Adrenal gland (tissue), 9 donors: ENCODE measurements at regions not wholly inside any gene's neighbourhood (a gene's known extent, or its start where the extent isn't known, plus 50 kb on each side); places are given as distances from the start of the nearest gene placed in this dataset.

Experiments used
- DNase-seq, 7 donors: peaks; one replicate each; pipeline ENCODE4 v3.0.0-alpha.2; 2019 to 2020
- H3K27ac ChIP-seq, 5 donors: fragments of 200-600 bp; sonication (generic) in 4 of 5; 1 replicate in 3 of 5; 2 replicates in 2 of 5; pipeline versions ENCODE4 v1.5.1 to v1.8.0; 2016 to 2020; ENCODE audit warnings: mild to moderate bottlenecking in 1 of 5
- H3K27me3 ChIP-seq: fragments of 200-600 bp; 2 replicates; pipeline ENCODE4 v1.8.0; 2021
- H3K36me3 ChIP-seq, 2 donors: fragments of 200-600 bp; replicated peaks in 1 of 2; 1 replicate in 1 of 2; 2 replicates in 1 of 2; pipeline versions ENCODE4 v1.5.1 to v1.8.0; 2018 to 2022
- H3K4me1 ChIP-seq, 2 donors: fragments of 200-600 bp; replicated peaks in 1 of 2; 1 replicate in 1 of 2; 2 replicates in 1 of 2; pipeline versions ENCODE4 v1.5.1 to v1.8.0; 2018 to 2021
- H3K4me3 ChIP-seq, 4 donors: fragments of 200-600 bp; sonication (generic) in 3 of 4; one replicate each; pipeline ENCODE4 v1.5.1; 2016 to 2018
- H3K9me3 ChIP-seq, 3 donors: fragments of 200-600 bp; sonication (generic) in 1 of 3; replicated peaks in 1 of 3; 1 replicate in 2 of 3; 2 replicates in 1 of 3; pipeline versions ENCODE4 v1.5.1 to v1.8.0; 2016 to 2021
- CTCF ChIP-seq, 6 experiments: fragments of 450-650 bp in 4 of 6; fragments of 200-600 bp in 2 of 6; sonication (generic) in 1 of 6; IDR thresholded peaks; 1 replicate in 5 of 6; 2 replicates in 1 of 6; pipeline versions ENCODE4 v1.5.1 to v1.8.0; 2016 to 2021; ENCODE audit warnings: antibody characterized with exemption in 6 of 6, mild to moderate bottlenecking in 2 of 6, moderate library complexity in 1 of 6
- POLR2A ChIP-seq, 2 donors: fragments of 450-650 bp; IDR thresholded peaks; one replicate each; pipeline ENCODE4 v1.6.1; 2017; ENCODE audit warnings: antibody characterized with exemption in 2 of 2, mild to moderate bottlenecking in 2 of 2, moderate library complexity in 1 of 2
- WGBS, 4 donors: extraction: QIAGEN DNeasy Blood & Tissue Kit in 2 of 4; methylation state at CpG; one replicate each; pipeline versions ENCODE4 v1.1.5 to v1.1.7; 2013 to 2017; 5-methylcytosine and 5-hydroxymethylcytosine counted together
- intact Hi-C, 2 donors: fragments of 100-400 bp; cut with DNase I; formaldehyde crosslinking; loops; one replicate each; pipeline versions ENCODE4 v1.14.1 to v1.15.0; 2022 to 2023
- donor health status: healthy with polysubstance abuse.
- donor health status: Bipolar disorder and iron deficiency.
- donor health status: DM: yes; HTN: yes; CAD: no.
- donor health status: DM: no; HTN: no; CAD: no.
- donor health status: DM: no; HTN: no; CAD: no.

GRCh38 chr10:2414562-2414961 lies 652.8 kb upstream of the PFKP start:
- 69 to 76% (median 71%) methylated on average over 4 of the region's 4 CpGs for WGBS, 4 donors
- Histone ChIP-seq H3K27me3 (no peaks in the 10 kb centered on the region), H3K9me3 (no peaks in the 10 kb centered on the region), H3K4me1 (no peaks in the 10 kb centered on the region), H3K4me3 (no peak overlapping the region), H3K36me3 (no peaks in the 10 kb centered on the region), H3K27ac (no peak overlapping the region)
- TF ChIP-seq CTCF (IDR thresholded peaks at IDR 0.05) (no peak), POLR2A (IDR thresholded peaks at IDR 0.05) (no peak)
- no peak for DNase-seq
- intact Hi-C loops, result no loop called here

- DNase-seq, result no peak
Observed at GRCh38 chr10:2414039-2414438, 653.3 kb upstream of the PFKP start.

GRCh38 chr10:2410049-2410448 lies 657.3 kb upstream of the PFKP start:
- no peaks in the 10 kb centered on the region for H3K9me3 ChIP-seq
- H3K4me3 ChIP-seq, result no peak overlapping the region
- no peak for TF ChIP-seq CTCF (IDR thresholded peaks at IDR 0.05)
- TF ChIP-seq POLR2A (IDR thresholded peaks at IDR 0.05), result no peak
- H3K27ac ChIP-seq, result no peak overlapping the region
- no peak for DNase-seq
- no peaks in the 10 kb centered on the region for H3K27me3 ChIP-seq
- no peaks in the 10 kb centered on the region for H3K4me1 ChIP-seq
- intact Hi-C loops, result no loop called here
- 75 to 83% (median 79%) methylated on average over 4 of the region's 4 CpGs for WGBS, 4 donors
- no peaks in the 10 kb centered on the region for H3K36me3 ChIP-seq

More at GRCh38 chr10:2414039-2414438, 653.3 kb upstream of the PFKP start:
- Histone ChIP-seq H3K27me3 (no peaks in the 10 kb centered on the region), H3K9me3 (no peaks in the 10 kb centered on the region), H3K36me3 (no peaks in the 10 kb centered on the region), H3K27ac (no peak overlapping the region), H3K4me1 (no peaks in the 10 kb centered on the region), H3K4me3 (no peak overlapping the region)
- 79 to 85% (median 80%) methylated on average over 8 of the region's 8 CpGs for WGBS, 4 donors
- intact Hi-C loops, result no loop called here
- TF ChIP-seq POLR2A (IDR thresholded peaks at IDR 0.05) (no peak), CTCF (IDR thresholded peaks at IDR 0.05) (no peak)

GRCh38 chr10:2401459-2401858 lies 664.1 kb upstream of the ADARB2 start:
- H3K4me1 ChIP-seq, result no peaks in the 10 kb centered on the region
- TF ChIP-seq POLR2A (IDR thresholded peaks at IDR 0.05) (no peak), CTCF (IDR thresholded peaks at IDR 0.05) (no peak)
- H3K27ac ChIP-seq, result no peak overlapping the region
- intact Hi-C loops, result no loop called here
- H3K27me3 ChIP-seq, result no peaks in the 10 kb centered on the region
- WGBS, 4 donors, result 22 to 41% (median 36%) methylated on average over 7 of the region's 7 CpGs
- no peak for DNase-seq
- H3K4me3 ChIP-seq, result no peak overlapping the region
- H3K9me3 ChIP-seq, result no peaks in the 10 kb centered on the region
- no peaks in the 10 kb centered on the region for H3K36me3 ChIP-seq
